ENCODE measurements at regions not wholly inside any gene's neighbourhood (a gene's known extent, or its start where the extent isn't known, plus 50 kb on each side); places are given as distances from the start of the nearest gene placed in this dataset.

GRCh38 chr20:50320901-50321796, 130.5 kb downstream of the CEBPB start:
- Histone ChIP-seq H3K36me3 (no peaks in the 10 kb centered on the region), H3K27ac (replicated peaks) (peak overlapping the region; percentile 42), H3K4me3 (no peak overlapping the region)

DNA sequence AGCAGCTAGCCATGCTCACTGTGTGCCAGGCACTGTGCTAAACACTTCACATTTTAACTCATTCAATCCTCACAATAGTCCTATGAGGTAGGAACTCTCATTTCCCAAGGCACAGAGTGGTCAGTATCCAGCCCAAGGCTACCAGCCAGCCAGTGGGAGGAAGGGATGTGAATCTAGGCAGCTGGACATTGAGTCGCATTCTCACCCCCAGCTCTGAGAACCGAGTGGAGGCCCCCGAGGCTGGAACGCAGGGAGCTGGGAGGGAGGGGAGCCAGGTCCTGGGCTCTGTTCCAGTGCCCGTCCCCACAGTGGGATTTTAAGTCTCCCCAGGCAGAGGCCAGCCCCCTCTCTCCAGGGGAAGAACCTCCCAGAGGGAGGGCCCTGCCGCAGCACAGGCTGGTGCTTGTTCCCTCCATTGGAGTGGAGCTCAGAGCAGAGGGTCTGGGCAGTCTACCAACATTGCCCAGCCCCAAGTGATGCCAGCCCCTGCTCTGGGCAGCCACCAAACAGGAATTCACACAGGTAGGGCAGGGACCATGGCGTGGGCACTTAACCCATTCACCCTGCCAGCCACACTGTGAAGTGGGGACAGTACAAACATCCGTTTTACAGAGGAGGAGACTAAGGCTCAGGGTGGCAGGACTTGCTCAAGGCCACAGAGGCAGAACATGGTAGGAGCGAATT, 131.3 kb downstream of the CEBPB start:
- H3K9me3 ChIP-seq (replicated peaks): no peaks in the 10 kb centered on the region
- peak overlapping the region; percentile 39 for H3K27ac ChIP-seq (replicated peaks)
- no peak for DNase-seq
- H3K4me3 ChIP-seq: no peak overlapping the region
- peaks cover 16% of the 10 kb centered on the region for H3K4me1 ChIP-seq
- intact Hi-C loops (cut with micrococcal nuclease): no loop called here
- no peaks in the 10 kb centered on the region for H3K36me3 ChIP-seq
- TF ChIP-seq CTCF (IDR thresholded peaks at IDR 0.05; ENCODE audit: borderline replicate concordance): no peak
- no peaks in the 10 kb centered on the region for H3K27me3 ChIP-seq (ENCODE audit: low read depth)

More at GRCh38 chr20:50320901-50321796, 130.5 kb downstream of the CEBPB start:
- H3K9me3 ChIP-seq (replicated peaks): no peaks in the 10 kb centered on the region
- H3K27me3 ChIP-seq (ENCODE audit: low read depth): no peaks in the 10 kb centered on the region
- intact Hi-C loops (cut with micrococcal nuclease): no loop called here
- TF ChIP-seq CTCF (IDR thresholded peaks at IDR 0.05; ENCODE audit: borderline replicate concordance): peak; percentile 11
- peaks cover 17% of the 10 kb centered on the region for H3K4me1 ChIP-seq
- peak; percentile 85 for DNase-seq

GRCh38 chr20:50322703-50323131, 132.1 kb downstream of the CEBPB start:
- H3K4me1 ChIP-seq: peaks cover 16% of the 10 kb centered on the region
- TF ChIP-seq CTCF (IDR thresholded peaks at IDR 0.05; ENCODE audit: borderline replicate concordance): no peak
- intact Hi-C loops (cut with micrococcal nuclease): no loop called here
- no peaks in the 10 kb centered on the region for H3K36me3 ChIP-seq
- no peak overlapping the region for H3K27ac ChIP-seq (replicated peaks)
- no peaks in the 10 kb centered on the region for H3K9me3 ChIP-seq (replicated peaks)
- H3K4me3 ChIP-seq: no peak overlapping the region
- no peak for DNase-seq
- no peaks in the 10 kb centered on the region for H3K27me3 ChIP-seq (ENCODE audit: low read depth)

DNA sequence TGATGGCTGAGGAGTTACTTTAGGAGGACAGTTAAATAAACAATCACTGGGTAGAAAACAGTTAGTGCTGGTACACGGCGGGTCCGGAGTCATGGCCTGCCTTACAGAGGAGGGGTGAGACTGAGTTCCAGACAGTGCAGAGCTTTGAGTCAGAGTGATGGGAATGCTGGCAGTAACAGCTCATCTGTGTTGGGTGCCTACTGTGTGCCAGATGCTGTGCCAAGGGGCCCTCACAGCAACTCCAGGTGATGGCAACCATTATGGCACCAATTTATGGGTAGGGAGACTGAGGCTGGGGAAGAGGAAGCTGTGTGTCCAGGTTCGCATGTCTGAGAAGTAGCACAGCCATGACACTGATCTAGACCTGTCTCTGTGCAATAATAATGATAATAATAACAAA, 132.6 kb downstream of the CEBPB start:
- no peak overlapping the region for H3K27ac ChIP-seq (replicated peaks)
- DNase-seq: no peak
- H3K4me1 ChIP-seq: peaks cover 16% of the 10 kb centered on the region
- H3K9me3 ChIP-seq (replicated peaks): no peaks in the 10 kb centered on the region
- intact Hi-C loops (cut with micrococcal nuclease): no loop called here
- no peaks in the 10 kb centered on the region for H3K36me3 ChIP-seq
- TF ChIP-seq CTCF (IDR thresholded peaks at IDR 0.05; ENCODE audit: borderline replicate concordance): no peak
- no peak overlapping the region for H3K4me3 ChIP-seq
- H3K27me3 ChIP-seq (ENCODE audit: low read depth): no peaks in the 10 kb centered on the region

DNA sequence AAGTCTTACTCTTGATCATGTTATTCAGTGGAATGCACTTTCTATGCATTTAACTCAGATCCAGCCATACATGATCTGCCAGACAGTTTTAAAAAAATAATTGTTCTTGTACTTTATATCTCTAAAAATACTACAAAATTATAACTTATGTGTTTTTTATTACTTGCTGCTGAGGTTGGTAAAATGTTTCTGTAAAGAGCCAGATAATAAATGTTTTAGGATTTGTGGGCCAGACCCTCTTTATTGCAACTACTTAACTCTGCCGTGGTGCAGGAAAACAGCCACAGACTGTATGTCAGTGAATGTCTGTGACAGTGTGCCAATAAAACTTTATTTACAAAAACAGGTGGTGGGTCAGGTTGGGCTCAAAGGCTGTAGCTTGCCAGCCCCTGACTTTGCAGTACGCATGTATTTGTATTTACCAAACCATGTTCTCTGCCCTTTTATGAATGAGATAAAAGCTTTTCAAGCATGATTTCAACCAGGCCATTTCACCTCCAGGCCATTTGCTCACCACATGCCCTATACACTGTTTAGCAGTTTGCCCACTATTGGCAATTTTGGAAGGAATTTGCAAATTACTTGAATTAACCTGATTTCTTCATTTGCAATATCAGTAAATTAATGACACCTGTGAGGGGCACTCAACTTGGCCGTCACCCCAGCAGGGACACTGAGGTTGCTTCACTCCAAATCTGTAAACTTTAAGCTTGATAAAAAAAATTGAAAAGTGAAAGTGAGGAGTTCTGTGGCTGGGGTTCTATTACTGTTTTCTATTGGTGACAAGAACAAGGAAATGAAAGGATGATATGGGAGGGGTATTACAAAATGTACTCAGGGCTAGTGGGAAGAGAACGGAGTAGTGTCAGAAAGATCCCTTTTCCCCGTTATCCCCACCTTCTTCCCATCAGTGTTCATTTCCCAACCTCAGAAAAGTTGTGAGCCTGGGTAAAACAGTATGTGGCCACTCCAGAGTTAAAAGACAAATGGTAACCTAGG, 133.4 kb downstream of the CEBPB start:
- no peaks in the 10 kb centered on the region for H3K27me3 ChIP-seq (ENCODE audit: low read depth)
- no peak for DNase-seq
- H3K4me1 ChIP-seq: peaks cover 16% of the 10 kb centered on the region
- intact Hi-C loops (cut with micrococcal nuclease): no loop called here
- no peak overlapping the region for H3K4me3 ChIP-seq
- no peaks in the 10 kb centered on the region for H3K9me3 ChIP-seq (replicated peaks)
- H3K36me3 ChIP-seq: no peaks in the 10 kb centered on the region
- no peak overlapping the region for H3K27ac ChIP-seq (replicated peaks)
- no peak for TF ChIP-seq CTCF (IDR thresholded peaks at IDR 0.05; ENCODE audit: borderline replicate concordance)

Data from left ventricle myocardium inferior (tissue), 1 donor.